Stomach (tissue), 8 donors: ENCODE measurements at regions not wholly inside any gene's neighbourhood (a gene's known extent, or its start where the extent isn't known, plus 50 kb on each side); places are given as distances from the start of the nearest gene placed in this dataset.
A peak's percentile ranks its signal among the peaks of the same experiment; 100 is the strongest.

ENCODE experiments used
- DNase-seq, 2 donors: peaks; one replicate each; pipeline versions ENCODE4 v3.0.0 to v3.0.0-alpha.2; 2013 to 2019
- H3K27ac ChIP-seq, 5 donors: fragments of 200-600 bp in 4 of 5; sonication (generic) in 4 of 5; one replicate each; pipeline ENCODE4 v1.5.1; 2013 to 2019; ENCODE audit warnings: mild to moderate bottlenecking in 1 of 5, moderate library complexity in 1 of 5
- H3K27me3 ChIP-seq, 3 donors: fragments of 200-600 bp; sonication (generic); one replicate each; pipeline ENCODE4 v1.5.1; 2017 to 2019; ENCODE audit warnings: mixed run types in 1 of 3
- H3K36me3 ChIP-seq, 4 donors: fragments of 200-600 bp; sonication (generic); 1 replicate in 3 of 4; 2 replicates in 1 of 4; pipeline ENCODE4 v1.5.1; 2016 to 2019
- H3K4me1 ChIP-seq, 4 donors: fragments of 200-600 bp; sonication (generic); one replicate each; pipeline ENCODE4 v1.5.1; 2016 to 2019
- H3K4me3 ChIP-seq, 4 donors: fragments of 200-600 bp; sonication (generic) in 3 of 4; one replicate each; pipeline ENCODE4 v1.5.1; 2016 to 2019; ENCODE audit warnings: mild to moderate bottlenecking in 1 of 4
- H3K9me3 ChIP-seq, 4 donors: fragments of 200-600 bp; sonication (generic); one replicate each; pipeline ENCODE4 v1.5.1; 2016 to 2019
- CTCF ChIP-seq, 7 experiments: fragments of 450-650 bp in 4 of 7; fragments of 200-600 bp in 3 of 7; sonication (generic) in 3 of 7; IDR thresholded peaks; one replicate each; pipeline ENCODE4 v1.5.1; 2016 to 2019; ENCODE audit warnings: antibody characterized with exemption in 7 of 7, control low read depth in 2 of 7, mild to moderate bottlenecking in 1 of 7
- EP300 ChIP-seq: sonication (generic); formaldehyde crosslinking; IDR thresholded peaks from one replicate; pipeline ENCODE4 v1.6.1; 2017; ENCODE audit warnings: antibody characterized with exemption
- POLR2A ChIP-seq, 4 donors: fragments of 450-650 bp; IDR thresholded peaks; one replicate each; pipeline ENCODE4 v1.6.1; 2016; ENCODE audit warnings: antibody characterized with exemption in 4 of 4, control low read depth in 2 of 4, mild to moderate bottlenecking in 1 of 4, moderate library complexity in 1 of 4
- POLR2AphosphoS5 ChIP-seq, 3 donors: sonication (generic); formaldehyde crosslinking; IDR thresholded peaks; one replicate each; pipeline ENCODE4 v1.6.1; 2016; ENCODE audit warnings: antibody characterized with exemption in 3 of 3
- WGBS, 5 donors: extraction: QIAGEN DNeasy Blood & Tissue Kit in 3 of 5; methylation state at CpG; one replicate each; pipeline versions ENCODE4 v1.1.5 to v1.1.7; 2013 to 2018; 5-methylcytosine and 5-hydroxymethylcytosine counted together
- intact Hi-C: fragments of 100-400 bp; cut with DNase I; formaldehyde crosslinking; loops from one replicate; pipeline ENCODE4 v1.15.1; 2023; ENCODE audit warnings: low total_unique reads
- donor health status: healthy with polysubstance abuse.
- donor health status: Bipolar disorder and iron deficiency.
- donor health status: healthy.

- no peak overlapping the region for H3K4me3 ChIP-seq
- no peak overlapping the region for H3K27ac ChIP-seq
- peaks cover 0 to 3% (median 0%) of the 10 kb centered on the region in 4 donors for H3K9me3 ChIP-seq
- no peaks in the 10 kb centered on the region for H3K36me3 ChIP-seq
- no peak for TF ChIP-seq CTCF (IDR thresholded peaks at IDR 0.05)
- no peak for TF ChIP-seq EP300
- TF ChIP-seq POLR2AphosphoS5 (IDR thresholded peaks at IDR 0.05): no peak
- no peak for TF ChIP-seq POLR2A (IDR thresholded peaks at IDR 0.05)
- H3K4me1 ChIP-seq: no peaks in the 10 kb centered on the region
- H3K27me3 ChIP-seq: no peaks in the 10 kb centered on the region
- WGBS, 5 donors: 76 to 88% (median 81%) methylated on average over 1 of the region's 1 CpG
- DNase-seq: no peak
- intact Hi-C loops: no loop called here
These were observed 777.7 kb upstream of the ACVR2A start for GRCh38 chr2:147067136-147067535.

GRCh38 chr2:147062073-147062472 is 782.8 kb upstream of the ACVR2A start:
- peaks cover 0 to 3% (median 0%) of the 10 kb centered on the region in 4 donors for H3K9me3 ChIP-seq
- H3K27ac ChIP-seq: no peak overlapping the region
- TF ChIP-seq POLR2A (IDR thresholded peaks at IDR 0.05): no peak
- no peak for TF ChIP-seq POLR2AphosphoS5 (IDR thresholded peaks at IDR 0.05)
- TF ChIP-seq EP300: no peak
- no peak for TF ChIP-seq CTCF (IDR thresholded peaks at IDR 0.05)
- no peaks in the 10 kb centered on the region for H3K27me3 ChIP-seq
- intact Hi-C loops: no loop called here
- H3K4me1 ChIP-seq: no peaks in the 10 kb centered on the region
- no peak overlapping the region for H3K4me3 ChIP-seq
- no peaks in the 10 kb centered on the region for H3K36me3 ChIP-seq
- WGBS, 5 donors: 0 to 86% (median 0%) methylated on average over 1 of the region's 1 CpG
- DNase-seq: no peak

GRCh38 chr2:147061269-147061668 is 783.6 kb upstream of the ACVR2A start:
- Histone ChIP-seq H3K9me3 (peaks cover 0 to 3% (median 0%) of the 10 kb centered on the region in 4 donors), H3K27ac (no peak overlapping the region), H3K4me1 (no peaks in the 10 kb centered on the region), H3K36me3 (no peaks in the 10 kb centered on the region), H3K4me3 (no peak overlapping the region), H3K27me3 (no peaks in the 10 kb centered on the region)
- peak in 1 of 2 donors; percentile 23 for DNase-seq
- TF ChIP-seq EP300 (no peak), POLR2A (IDR thresholded peaks at IDR 0.05) (no peak), POLR2AphosphoS5 (IDR thresholded peaks at IDR 0.05) (no peak), CTCF (IDR thresholded peaks at IDR 0.05) (no peak)
- 66 to 92% (median 81%) methylated on average over 1 of the region's 1 CpG for WGBS, 5 donors
- intact Hi-C loops: no loop called here

GRCh38 chr2:147057892-147058490 is 786.8 kb upstream of the ACVR2A start:
- TF ChIP-seq POLR2A (IDR thresholded peaks at IDR 0.05): no peak
- no peak for TF ChIP-seq POLR2AphosphoS5 (IDR thresholded peaks at IDR 0.05)
- TF ChIP-seq CTCF (IDR thresholded peaks at IDR 0.05): no peak
- TF ChIP-seq EP300: no peak
- Histone ChIP-seq H3K27ac (no peak overlapping the region), H3K4me3 (no peak overlapping the region), H3K4me1 (no peaks in the 10 kb centered on the region), H3K9me3 (peaks cover 0 to 8% (median 0%) of the 10 kb centered on the region in 4 donors), H3K36me3 (no peaks in the 10 kb centered on the region), H3K27me3 (no peaks in the 10 kb centered on the region)
- intact Hi-C loops: no loop called here
- DNase-seq: no peak
- WGBS, 5 donors: 82 to 93% (median 89%) methylated on average over 3 of the region's 3 CpGs
